ENCODE measurements at regions not wholly inside any gene's neighbourhood (a gene's known extent, or its start where the extent isn't known, plus 50 kb on each side); places are given as distances from the start of the nearest gene placed in this dataset.

- in situ Hi-C loops (cut with HindIII; ENCODE audit: extremely low pct_ligation_motif_present, low pct_unique_long_range_greater_than_20kb) (loop anchor here (10.0 kb wide), 1 partner anchor 119 kb away; no protein-coding TSS in a partner anchor), intact Hi-C loops (cut with micrococcal nuclease; ENCODE audit: unreplicated experiment) (loop anchor here (10.0 kb wide), 1 partner anchor 359 kb away; no protein-coding TSS in a partner anchor)
- POLR2A ChIA-PET: no interaction called here
- Histone ChIP-seq H3K9ac (ENCODE audit: insufficient read depth, low read depth, low read length) (no peak overlapping the region), H3K27me3 (ENCODE audit: control insufficient read depth in 1 of 2, insufficient read depth in 2 of 2, low read length in 2 of 2) (peaks cover 4 to 77% of the 10 kb centered on the region in 2 experiments; a peak in 3 of 5 replicates), H3K4me3 (replicated peaks in 1 of 3; ENCODE audit: insufficient read depth in 1 of 3, low read depth in 2 of 3, low read length in 3 of 3) (no peak overlapping the region), H3K36me3 (replicated peaks in 1 of 2; ENCODE audit: control insufficient read depth in 1 of 2, insufficient read depth in 2 of 2, low read length in 2 of 2) (no peaks in the 10 kb centered on the region), H3K27ac (ENCODE audit: extremely low read length, insufficient read depth, low read length) (no peak overlapping the region), H3K9me3 (ENCODE audit: low read length) (no peaks in the 10 kb centered on the region), H3K4me2 (ENCODE audit: low read depth, low read length) (no peak overlapping the region), H3K79me2 (ENCODE audit: insufficient read depth, low read length) (no peaks in the 10 kb centered on the region), H2AFZ (ENCODE audit: low read length) (no peak overlapping the region), H3K4me1 (ENCODE audit: insufficient read depth, low read length) (peaks cover 10% of the 10 kb centered on the region; the same call in 1 of the 2 replicates), H4K20me1 (ENCODE audit: insufficient read depth, low read length) (no peaks in the 10 kb centered on the region)
- ATAC-seq (no peak; the same call in 2 of the 3 replicates), DNase-seq (ENCODE audit: low spot score) (no peak), FAIRE-seq (no peak)
- CTCF ChIA-PET (ENCODE audit: low intra/inter-chr PET ratio, low total read pairs): no interaction called here
- BruUV-seq (replicated peaks): no TSS peak
- TF ChIP-seq TBX3 (IDR thresholded peaks at IDR 0.05; ENCODE audit: borderline replicate concordance): no peak
- no peak for TF ChIP-seq DBP (CRISPR knock-in tag; IDR thresholded peaks at IDR 0.05; ENCODE audit: not compliant biosample characterization)
- no peak for TF ChIP-seq CENPT (CRISPR knock-in tag; IDR thresholded peaks at IDR 0.05; ENCODE audit: low read depth)
- no peak for TF ChIP-seq ZBTB49 (CRISPR knock-in tag; IDR thresholded peaks at IDR 0.05; ENCODE audit: borderline replicate concordance)
- TF ChIP-seq PHB2 (IDR thresholded peaks at IDR 0.05; ENCODE audit: partially characterized antibody): no peak
- TF ChIP-seq NR3C1 (CRISPR knock-in tag; IDR thresholded peaks at IDR 0.05): no peak
- TF ChIP-seq SOX5 (CRISPR knock-in tag; IDR thresholded peaks at IDR 0.05; ENCODE audit: borderline replicate concordance): no peak
- no peak for TF ChIP-seq ZNF724P (CRISPR knock-in tag; IDR thresholded peaks at IDR 0.05; ENCODE audit: borderline replicate concordance)
- WGBS (ENCODE audit: low lambda C conversion rate): 29% methylated on average over 9 of the region's 13 CpGs
Observed at GRCh38 chr2:120673571-120674061, 62.1 kb upstream of the GLI2 start.
